HUES6 (cell line): ENCODE measurements at regions not wholly inside any gene's neighbourhood (a gene's known extent, or its start where the extent isn't known, plus 50 kb on each side); places are given as distances from the start of the nearest gene placed in this dataset.

Experiments
- H3K27ac ChIP-seq: 2 replicates; pipeline ENCODE4 v1.7.0; 2013; ENCODE audit warnings: low read depth, mild to moderate bottlenecking, low read length, inconsistent platforms
- H3K27me3 ChIP-seq: 2 replicates; pipeline ENCODE4 v1.6.1; 2013; ENCODE audit warnings: low read length; ENCODE audit not compliant: control insufficient read depth, insufficient read depth
- H3K36me3 ChIP-seq: 2 replicates; pipeline ENCODE4 v1.6.1; 2013; ENCODE audit warnings: low read length; ENCODE audit not compliant: control insufficient read depth, insufficient read depth
- H3K4me1 ChIP-seq: 2 replicates; pipeline ENCODE4 v1.6.1; 2013; ENCODE audit warnings: low read length; ENCODE audit not compliant: control insufficient read depth, insufficient read depth
- H3K4me3 ChIP-seq: 2 replicates; pipeline ENCODE4 v1.5.1; 2013; ENCODE audit warnings: low read depth, low read length
- H3K9ac ChIP-seq: one replicate; pipeline ENCODE4 v1.6.1; 2013; ENCODE audit warnings: mild to moderate bottlenecking, low read length
- H3K9me3 ChIP-seq: 2 replicates; pipeline ENCODE4 v1.6.1; 2013; ENCODE audit warnings: low read depth, low read length; ENCODE audit not compliant: control insufficient read depth, insufficient read depth

GRCh38 chr18:56083523-56084287 is 495.7 kb upstream of the TCF4 start:
- no peaks in the 10 kb centered on the region for H3K9me3 ChIP-seq

GRCh38 chr18:56083097-56083521 is 495.1 kb upstream of the TCF4 start:
- Histone ChIP-seq H3K27ac (no peak overlapping the region), H3K9me3 (no peaks in the 10 kb centered on the region), H3K27me3 (no peaks in the 10 kb centered on the region), H3K4me3 (no peak overlapping the region), H3K9ac (no peak overlapping the region), H3K4me1 (peaks cover 10% of the 10 kb centered on the region), H3K36me3 (no peaks in the 10 kb centered on the region)

More at GRCh38 chr18:56083523-56084287, 495.7 kb upstream of the TCF4 start:
- Histone ChIP-seq H3K36me3 (no peaks in the 10 kb centered on the region), H3K27me3 (no peaks in the 10 kb centered on the region), H3K9ac (no peak overlapping the region), H3K27ac (no peak overlapping the region), H3K4me1 (peaks cover 10% of the 10 kb centered on the region), H3K4me3 (no peak overlapping the region)

- no peaks in the 10 kb centered on the region for H3K9me3 ChIP-seq
- H3K9ac ChIP-seq, result no peak overlapping the region
- H3K27ac ChIP-seq, result no peak overlapping the region
- H3K4me1 ChIP-seq, result no peaks in the 10 kb centered on the region
- H3K27me3 ChIP-seq, result no peaks in the 10 kb centered on the region
- no peaks in the 10 kb centered on the region for H3K36me3 ChIP-seq
- no peak overlapping the region for H3K4me3 ChIP-seq
Measured at GRCh38 chr18:56076723-56077122, 488.7 kb upstream of the TCF4 start.

GRCh38 chr18:56068701-56069100 is 480.7 kb upstream of the TCF4 start:
- peaks cover 12% of the 10 kb centered on the region for H3K4me1 ChIP-seq
- no peaks in the 10 kb centered on the region for H3K9me3 ChIP-seq
- no peak overlapping the region for H3K9ac ChIP-seq
- no peak overlapping the region for H3K27ac ChIP-seq
- no peak overlapping the region for H3K4me3 ChIP-seq
- no peaks in the 10 kb centered on the region for H3K27me3 ChIP-seq
- no peaks in the 10 kb centered on the region for H3K36me3 ChIP-seq

GRCh38 chr18:56067969-56068671 is 480.1 kb upstream of the TCF4 start:
- Histone ChIP-seq H3K9me3 (no peaks in the 10 kb centered on the region), H3K4me1 (peaks cover 12% of the 10 kb centered on the region), H3K27me3 (no peaks in the 10 kb centered on the region), H3K9ac (no peak overlapping the region), H3K36me3 (no peaks in the 10 kb centered on the region), H3K4me3 (no peak overlapping the region), H3K27ac (no peak overlapping the region)

- Histone ChIP-seq H3K9ac (no peak overlapping the region), H3K4me3 (no peak overlapping the region), H3K4me1 (peaks cover 12% of the 10 kb centered on the region), H3K36me3 (no peaks in the 10 kb centered on the region), H3K9me3 (no peaks in the 10 kb centered on the region), H3K27ac (no peak overlapping the region), H3K27me3 (no peaks in the 10 kb centered on the region)
Measured at GRCh38 chr18:56067214-56067894, 479.4 kb upstream of the TCF4 start.

GRCh38 chr18:56066524-56067213 is 478.7 kb upstream of the TCF4 start:
- Histone ChIP-seq H3K27ac (no peak overlapping the region), H3K9ac (no peak overlapping the region), H3K4me1 (peaks cover 12% of the 10 kb centered on the region), H3K27me3 (no peaks in the 10 kb centered on the region), H3K36me3 (no peaks in the 10 kb centered on the region), H3K9me3 (no peaks in the 10 kb centered on the region), H3K4me3 (no peak overlapping the region)

GRCh38 chr18:56065086-56065485 is 477.1 kb upstream of the TCF4 start:
- no peak overlapping the region for H3K9ac ChIP-seq
- no peaks in the 10 kb centered on the region for H3K36me3 ChIP-seq
- H3K4me1 ChIP-seq, result peaks cover 20% of the 10 kb centered on the region
- H3K9me3 ChIP-seq, result no peaks in the 10 kb centered on the region
- no peak overlapping the region for H3K4me3 ChIP-seq
- H3K27ac ChIP-seq, result no peak overlapping the region
- no peaks in the 10 kb centered on the region for H3K27me3 ChIP-seq

GRCh38 chr18:56062931-56063330 is 474.9 kb upstream of the TCF4 start:
- no peaks in the 10 kb centered on the region for H3K36me3 ChIP-seq
- peaks cover 14% of the 10 kb centered on the region; the same call in 1 of the 2 replicates for H3K4me1 ChIP-seq
- no peak overlapping the region for H3K9ac ChIP-seq
- no peak overlapping the region for H3K4me3 ChIP-seq
- no peak overlapping the region for H3K27ac ChIP-seq
- H3K27me3 ChIP-seq, result no peaks in the 10 kb centered on the region
- no peaks in the 10 kb centered on the region for H3K9me3 ChIP-seq

- Histone ChIP-seq H3K36me3 (no peaks in the 10 kb centered on the region), H3K9me3 (no peaks in the 10 kb centered on the region), H3K9ac (no peak overlapping the region), H3K4me3 (no peak overlapping the region), H3K27ac (no peak overlapping the region), H3K27me3 (no peaks in the 10 kb centered on the region), H3K4me1 (peaks cover 14% of the 10 kb centered on the region; the same call in 1 of the 2 replicates)
Measured at GRCh38 chr18:56060967-56061541, 473.1 kb upstream of the TCF4 start.
